Stomach smooth muscle (tissue), 2 donors: ENCODE measurements at regions not wholly inside any gene's neighbourhood (a gene's known extent, or its start where the extent isn't known, plus 50 kb on each side); places are given as distances from the start of the nearest gene placed in this dataset.
"Not testable (repeated sequence)": the region's sequence is repeated elsewhere in the genome, so short reads cannot be mapped to it uniquely, and the experiment has no call there.

ENCODE experiments used
- H3K27ac ChIP-seq: one replicate; pipeline ENCODE4 v1.7.0; 2013; ENCODE audit warnings: mild to moderate bottlenecking, low read length, inconsistent platforms
- H3K27me3 ChIP-seq, 2 donors: one replicate each; pipeline ENCODE4 v1.7.0; 2013; ENCODE audit warnings: low read length in 2 of 2; ENCODE audit not compliant: insufficient read depth in 2 of 2, control insufficient read depth in 1 of 2
- H3K36me3 ChIP-seq, 2 donors: one replicate each; pipeline ENCODE4 v1.7.0; 2013; ENCODE audit warnings: low read length in 2 of 2; ENCODE audit not compliant: control insufficient read depth in 2 of 2, insufficient read depth in 2 of 2
- H3K4me1 ChIP-seq: one replicate; pipeline ENCODE4 v1.7.0; 2013; ENCODE audit warnings: low read length; ENCODE audit not compliant: control insufficient read depth, insufficient read depth
- H3K4me3 ChIP-seq, 2 donors: one replicate each; pipeline ENCODE4 v1.7.0; 2013; ENCODE audit warnings: low read length in 2 of 2
- H3K9ac ChIP-seq, 2 donors: one replicate each; pipeline ENCODE4 v1.7.0; 2013; ENCODE audit warnings: low read length in 2 of 2, mild to moderate bottlenecking in 1 of 2
- H3K9me3 ChIP-seq, 2 donors: one replicate each; pipeline ENCODE4 v1.7.0; 2013; ENCODE audit warnings: low read length in 2 of 2; ENCODE audit not compliant: control insufficient read depth in 2 of 2
- donor health status: healthy.
- donor health status: Pancreatic carcinoma.

- not testable (repeated sequence) for H3K4me1 ChIP-seq, H3K4me3 ChIP-seq, H3K36me3 ChIP-seq, H3K9ac ChIP-seq, H3K27ac ChIP-seq, H3K9me3 ChIP-seq
- H3K27me3 ChIP-seq: peaks cover 0 to 17% of the 10 kb centered on the region in 2 donors
Measured at GRCh38 chr7:152914845-152915102, 155.2 kb downstream of the ACTR3B start.

- no peaks in the 10 kb centered on the region for H3K9me3 ChIP-seq
- H3K27me3 ChIP-seq: peaks cover 18 to 27% of the 10 kb centered on the region in 2 donors
- H3K4me3 ChIP-seq: no peak overlapping the region
- no peak overlapping the region for H3K27ac ChIP-seq
- no peak overlapping the region for H3K9ac ChIP-seq
- H3K36me3 ChIP-seq: no peaks in the 10 kb centered on the region
- peaks cover 8% of the 10 kb centered on the region for H3K4me1 ChIP-seq
Measured at GRCh38 chr7:152922318-152923081, 162.9 kb downstream of the ACTR3B start.

- H3K9ac ChIP-seq: no peak overlapping the region
- H3K4me3 ChIP-seq: no peak overlapping the region
- H3K27me3 ChIP-seq: peaks cover 18 to 27% of the 10 kb centered on the region in 2 donors
- no peaks in the 10 kb centered on the region for H3K9me3 ChIP-seq
- H3K4me1 ChIP-seq: peaks cover 8% of the 10 kb centered on the region
- no peaks in the 10 kb centered on the region for H3K36me3 ChIP-seq
- no peak overlapping the region for H3K27ac ChIP-seq
Measured at GRCh38 chr7:152923711-152924110, 164.2 kb downstream of the ACTR3B start.

GRCh38 chr7:152924238-152924637 is 164.7 kb downstream of the ACTR3B start:
- Histone ChIP-seq H3K27ac (no peak overlapping the region), H3K27me3 (peaks cover 18 to 27% of the 10 kb centered on the region in 2 donors), H3K4me3 (no peak overlapping the region), H3K9me3 (no peaks in the 10 kb centered on the region), H3K36me3 (no peaks in the 10 kb centered on the region), H3K9ac (no peak overlapping the region), H3K4me1 (peaks cover 8% of the 10 kb centered on the region)

GRCh38 chr7:152924826-152925411 is 165.4 kb downstream of the ACTR3B start:
- no peaks in the 10 kb centered on the region for H3K9me3 ChIP-seq
- no peak overlapping the region for H3K9ac ChIP-seq
- no peak overlapping the region for H3K27ac ChIP-seq
- peaks cover 8% of the 10 kb centered on the region for H3K4me1 ChIP-seq
- peaks cover 16 to 27% of the 10 kb centered on the region in 2 donors for H3K27me3 ChIP-seq
- H3K36me3 ChIP-seq: no peaks in the 10 kb centered on the region
- H3K4me3 ChIP-seq: peak overlapping the region; percentile 35 to 49

GRCh38 chr7:152925412-152926147 is 166.0 kb downstream of the ACTR3B start:
- no peak overlapping the region for H3K27ac ChIP-seq
- H3K9me3 ChIP-seq: no peaks in the 10 kb centered on the region
- peak overlapping the region in 1 of 2 donors; percentile 49 for H3K4me3 ChIP-seq
- H3K9ac ChIP-seq: no peak overlapping the region
- no peaks in the 10 kb centered on the region for H3K36me3 ChIP-seq
- H3K27me3 ChIP-seq: peaks cover 14 to 27% of the 10 kb centered on the region in 2 donors
- peaks cover 8% of the 10 kb centered on the region for H3K4me1 ChIP-seq

- Histone ChIP-seq H3K4me3 (no peak overlapping the region), H3K9ac (no peak overlapping the region), H3K27me3 (no peaks in the 10 kb centered on the region), H3K9me3 (no peaks in the 10 kb centered on the region), H3K4me1 (no peaks in the 10 kb centered on the region), H3K36me3 (no peaks in the 10 kb centered on the region), H3K27ac (no peak overlapping the region)
Measured at GRCh38 chr7:152931633-152932032, 172.1 kb downstream of the ACTR3B start.

GRCh38 chr7:152937282-152937681 is 177.7 kb downstream of the ACTR3B start:
- H3K27ac ChIP-seq: no peak overlapping the region
- H3K27me3 ChIP-seq: no peaks in the 10 kb centered on the region
- no peaks in the 10 kb centered on the region for H3K9me3 ChIP-seq

GRCh38 chr7:152946616-152947015 is 187.1 kb downstream of the ACTR3B start:
- not testable (repeated sequence) for H3K4me1 ChIP-seq, H3K9ac ChIP-seq, H3K27me3 ChIP-seq, H3K36me3 ChIP-seq, H3K27ac ChIP-seq, H3K9me3 ChIP-seq, H3K4me3 ChIP-seq

More at GRCh38 chr7:152937282-152937681, 177.7 kb downstream of the ACTR3B start:
- no peak overlapping the region for H3K9ac ChIP-seq
- H3K36me3 ChIP-seq: no peaks in the 10 kb centered on the region
- H3K4me1 ChIP-seq: no peaks in the 10 kb centered on the region
- no peak overlapping the region for H3K4me3 ChIP-seq

- Histone ChIP-seq H3K4me1 (peaks cover 3% of the 10 kb centered on the region), H3K9me3 (no peaks in the 10 kb centered on the region), H3K27ac (no peak overlapping the region), H3K9ac (no peak overlapping the region), H3K36me3 (no peaks in the 10 kb centered on the region), H3K4me3 (no peak overlapping the region), H3K27me3 (peaks cover 0 to 3% of the 10 kb centered on the region in 2 donors)
Measured at GRCh38 chr7:152947686-152948085, 188.1 kb downstream of the ACTR3B start.

- Histone ChIP-seq H3K4me3 (no peak overlapping the region), H3K27me3 (peaks cover 0 to 3% of the 10 kb centered on the region in 2 donors), H3K9me3 (no peaks in the 10 kb centered on the region), H3K36me3 (no peaks in the 10 kb centered on the region), H3K4me1 (peaks cover 3% of the 10 kb centered on the region), H3K9ac (no peak overlapping the region), H3K27ac (no peak overlapping the region)
Measured at GRCh38 chr7:152949253-152949652, 189.7 kb downstream of the ACTR3B start.
